Sigmoid colon (tissue), 6 donors: ENCODE measurements at regions not wholly inside any gene's neighbourhood (a gene's known extent, or its start where the extent isn't known, plus 50 kb on each side); places are given as distances from the start of the nearest gene placed in this dataset.
A peak's percentile ranks its signal among the peaks of the same experiment; 100 is the strongest.

Experiments used
- DNase-seq: peaks from one replicate; pipeline ENCODE4 v3.0.0-alpha.2; 2019
- H3K27ac ChIP-seq, 4 donors: fragments of 200-600 bp; sonication (generic); one replicate each; pipeline ENCODE4 v1.5.1; 2016 to 2019; ENCODE audit warnings: mild to moderate bottlenecking in 1 of 4
- H3K27me3 ChIP-seq, 3 donors: fragments of 200-600 bp; sonication (generic); one replicate each; pipeline ENCODE4 v1.5.1; 2019; ENCODE audit warnings: mild to moderate bottlenecking in 1 of 3
- H3K36me3 ChIP-seq, 4 donors: fragments of 200-600 bp; sonication (generic); one replicate each; pipeline ENCODE4 v1.5.1; 2016 to 2019
- H3K4me1 ChIP-seq, 4 donors: fragments of 200-600 bp; sonication (generic); one replicate each; pipeline ENCODE4 v1.5.1; 2017 to 2019
- H3K4me3 ChIP-seq, 4 donors: fragments of 200-600 bp; sonication (generic); one replicate each; pipeline ENCODE4 v1.5.1; 2017 to 2019; ENCODE audit warnings: mild to moderate bottlenecking in 2 of 4, moderate library complexity in 1 of 4
- H3K9me3 ChIP-seq, 4 donors: fragments of 200-600 bp in 3 of 4; sonication (generic) in 3 of 4; one replicate each; pipeline versions ENCODE4 v1.5.1 to v1.6.1; 2013 to 2019
- EP300 ChIP-seq, 4 donors: sonication (generic); formaldehyde crosslinking; IDR thresholded peaks; one replicate each; pipeline ENCODE4 v1.6.1; 2017; ENCODE audit warnings: antibody characterized with exemption in 4 of 4
- POLR2A ChIP-seq, 2 donors: fragments of 450-650 bp; IDR thresholded peaks; one replicate each; pipeline ENCODE4 v1.6.1; 2016; ENCODE audit warnings: antibody characterized with exemption in 2 of 2, mild to moderate bottlenecking in 2 of 2, moderate library complexity in 2 of 2
- POLR2AphosphoS5 ChIP-seq, 4 donors: sonication (generic); formaldehyde crosslinking; IDR thresholded peaks; one replicate each; pipeline ENCODE4 v1.6.1; 2017; ENCODE audit warnings: antibody characterized with exemption in 4 of 4
- WGBS, 2 donors: extraction: QIAGEN DNeasy Blood & Tissue Kit; methylation state at CpG; one replicate each; pipeline ENCODE4 v1.1.7; 2013; 5-methylcytosine and 5-hydroxymethylcytosine counted together
- intact Hi-C: fragments of 100-400 bp; cut with DNase I; formaldehyde crosslinking; loops from one replicate; pipeline ENCODE4 v1.15.1; 2023
- TF ChIP-seq, protein P1 (sequence below), 4 experiments: fragments of 450-650 bp in 3 of 4; fragments of 200-600 bp in 1 of 4; IDR thresholded peaks; one replicate each; pipeline ENCODE4 v1.5.1; 2016 to 2019; ENCODE audit warnings: antibody characterized with exemption in 4 of 4, mild to moderate bottlenecking in 3 of 4, moderate library complexity in 2 of 4
- donor health status: healthy with polysubstance abuse.
- donor health status: healthy.

DNA sequence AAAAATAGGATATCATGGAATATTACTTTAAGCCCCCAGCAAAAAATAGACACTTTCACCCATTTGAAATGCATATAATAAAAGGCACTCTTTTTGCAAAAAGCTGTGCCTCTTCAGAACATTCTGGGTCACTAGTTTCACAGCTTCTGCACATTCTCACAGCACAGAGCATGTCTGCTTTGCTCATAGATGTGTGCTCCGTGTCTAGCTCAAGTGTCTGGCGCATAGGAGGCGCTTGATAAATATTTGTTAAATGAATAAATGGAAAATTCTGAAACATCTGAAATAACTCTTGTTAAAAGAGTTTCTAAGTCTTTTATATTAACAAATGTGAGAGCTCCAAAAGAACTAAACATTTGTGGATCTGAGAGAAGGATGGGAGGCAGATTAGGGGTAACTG, 275.2 kb downstream of the PTTG2 start:
- Histone ChIP-seq H3K36me3 (no peaks in the 10 kb centered on the region), H3K27me3 (no peaks in the 10 kb centered on the region), H3K27ac (peak overlapping the region in 2 of 4 donors; percentile 43 to 65), H3K4me1 (peaks cover 0 to 33% (median 10%) of the 10 kb centered on the region in 4 donors), H3K9me3 (no peaks in the 10 kb centered on the region), H3K4me3 (no peak overlapping the region)
- intact Hi-C loops, result no loop called here
- DNase-seq, result peak; percentile 72
- no peak for TF ChIP-seq EP300 (IDR thresholded peaks at IDR 0.05)
- TF ChIP-seq, protein P1, sequence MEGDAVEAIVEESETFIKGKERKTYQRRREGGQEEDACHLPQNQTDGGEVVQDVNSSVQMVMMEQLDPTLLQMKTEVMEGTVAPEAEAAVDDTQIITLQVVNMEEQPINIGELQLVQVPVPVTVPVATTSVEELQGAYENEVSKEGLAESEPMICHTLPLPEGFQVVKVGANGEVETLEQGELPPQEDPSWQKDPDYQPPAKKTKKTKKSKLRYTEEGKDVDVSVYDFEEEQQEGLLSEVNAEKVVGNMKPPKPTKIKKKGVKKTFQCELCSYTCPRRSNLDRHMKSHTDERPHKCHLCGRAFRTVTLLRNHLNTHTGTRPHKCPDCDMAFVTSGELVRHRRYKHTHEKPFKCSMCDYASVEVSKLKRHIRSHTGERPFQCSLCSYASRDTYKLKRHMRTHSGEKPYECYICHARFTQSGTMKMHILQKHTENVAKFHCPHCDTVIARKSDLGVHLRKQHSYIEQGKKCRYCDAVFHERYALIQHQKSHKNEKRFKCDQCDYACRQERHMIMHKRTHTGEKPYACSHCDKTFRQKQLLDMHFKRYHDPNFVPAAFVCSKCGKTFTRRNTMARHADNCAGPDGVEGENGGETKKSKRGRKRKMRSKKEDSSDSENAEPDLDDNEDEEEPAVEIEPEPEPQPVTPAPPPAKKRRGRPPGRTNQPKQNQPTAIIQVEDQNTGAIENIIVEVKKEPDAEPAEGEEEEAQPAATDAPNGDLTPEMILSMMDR (IDR thresholded peaks at IDR 0.05), result no peak
- TF ChIP-seq POLR2AphosphoS5 (IDR thresholded peaks at IDR 0.05), result peak in 3 of 4 donors; percentile 30 to 57 (median 46)
- WGBS, 2 donors, result 79 to 87% methylated on average over 3 of the region's 3 CpGs

DNA sequence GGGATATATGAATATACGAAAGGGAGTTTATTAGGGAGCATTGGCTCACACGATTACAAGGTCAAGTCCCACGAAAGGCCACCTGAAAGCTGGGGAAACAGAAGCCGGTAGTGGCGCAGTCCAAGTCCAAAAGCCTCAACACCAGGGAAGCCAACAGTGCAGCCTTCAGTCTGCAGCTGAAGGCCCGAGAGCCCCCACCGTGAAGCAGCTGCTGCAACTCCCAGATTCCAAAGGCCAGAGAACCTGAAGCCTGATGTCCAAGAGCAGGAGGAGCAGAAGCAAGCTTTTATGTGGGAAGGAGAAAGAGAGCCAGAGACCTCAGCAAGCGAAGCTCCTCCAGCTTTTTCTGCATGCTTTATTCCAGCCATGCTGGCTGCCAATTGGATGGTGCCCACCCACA, 275.8 kb downstream of the PTTG2 start:
- Histone ChIP-seq H3K9me3 (no peaks in the 10 kb centered on the region), H3K36me3 (no peaks in the 10 kb centered on the region), H3K4me3 (no peak overlapping the region), H3K27ac (peak overlapping the region in 2 of 4 donors; percentile 43 to 65), H3K4me1 (peaks cover 0 to 31% (median 10%) of the 10 kb centered on the region in 4 donors), H3K27me3 (no peaks in the 10 kb centered on the region)
- DNase-seq, result no peak
- 79 to 93% methylated on average over 8 of the region's 8 CpGs for WGBS, 2 donors
- TF ChIP-seq POLR2AphosphoS5 (IDR thresholded peaks at IDR 0.05), result no peak
- TF ChIP-seq, protein P1 (IDR thresholded peaks at IDR 0.05), result no peak
- no peak for TF ChIP-seq EP300 (IDR thresholded peaks at IDR 0.05)
- TF ChIP-seq POLR2A (IDR thresholded peaks at IDR 0.05), result no peak
- intact Hi-C loops, result no loop called here

DNA sequence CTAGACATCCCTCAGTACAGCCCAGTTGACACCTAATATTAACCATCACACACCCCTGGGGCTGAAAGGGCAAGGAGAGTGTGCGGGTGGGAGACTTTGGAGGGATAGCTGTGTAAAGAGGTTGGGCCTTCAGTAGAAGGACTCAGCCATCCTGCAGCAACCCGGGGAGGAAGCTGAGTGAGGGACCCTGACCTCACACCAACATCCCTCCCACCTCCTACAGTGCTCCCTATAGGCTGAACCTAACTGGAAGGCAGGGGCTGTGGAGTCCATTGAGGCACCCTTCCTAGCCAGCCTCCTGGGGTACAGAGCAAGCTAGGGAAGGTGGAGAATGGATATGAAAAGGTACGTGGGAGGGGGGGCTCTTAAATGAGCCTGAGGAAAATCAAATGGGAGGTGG, 276.3 kb downstream of the PTTG2 start:
- WGBS, 2 donors, result 91 to 94% methylated on average over 3 of the region's 3 CpGs
- intact Hi-C loops, result no loop called here
- TF ChIP-seq EP300 (IDR thresholded peaks at IDR 0.05), result no peak
- no peak for TF ChIP-seq POLR2AphosphoS5 (IDR thresholded peaks at IDR 0.05)
- TF ChIP-seq, protein P1 (IDR thresholded peaks at IDR 0.05), result no peak
- TF ChIP-seq POLR2A (IDR thresholded peaks at IDR 0.05), result no peak
- H3K9me3 ChIP-seq, result no peaks in the 10 kb centered on the region
- H3K36me3 ChIP-seq, result no peaks in the 10 kb centered on the region
- H3K4me1 ChIP-seq, result peaks cover 0 to 31% (median 10%) of the 10 kb centered on the region in 4 donors
- H3K4me3 ChIP-seq, result no peak overlapping the region
- H3K27me3 ChIP-seq, result no peaks in the 10 kb centered on the region
- no peak for DNase-seq
- H3K27ac ChIP-seq, result peak overlapping the region in 2 of 4 donors; percentile 43 to 65

DNA sequence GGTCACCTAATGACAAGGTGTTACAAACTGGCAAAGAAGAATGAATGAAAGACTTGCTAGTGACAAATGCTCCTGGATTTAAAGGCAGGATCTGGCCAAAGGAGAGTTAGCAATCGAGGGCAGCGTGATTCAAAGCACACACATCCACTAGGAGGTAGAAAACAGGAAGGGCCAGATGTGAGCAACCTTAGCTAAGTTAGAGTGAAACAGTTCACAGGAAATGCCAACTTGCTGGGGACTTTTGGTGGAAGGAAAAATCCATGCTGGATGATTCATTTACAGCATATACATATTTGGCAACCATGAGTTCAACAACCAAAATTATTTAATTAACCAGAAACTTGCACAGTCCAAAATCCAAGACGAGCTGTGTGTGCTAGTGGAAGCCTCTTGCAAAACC, 276.9 kb downstream of the PTTG2 start:
- H3K27me3 ChIP-seq, result no peaks in the 10 kb centered on the region
- WGBS, 2 donors, result 72 to 74% methylated on average over 3 of the region's 3 CpGs
- DNase-seq, result no peak
- intact Hi-C loops, result no loop called here
- H3K27ac ChIP-seq, result no peak overlapping the region
- H3K36me3 ChIP-seq, result no peaks in the 10 kb centered on the region
- no peak for TF ChIP-seq POLR2A (IDR thresholded peaks at IDR 0.05)
- TF ChIP-seq POLR2AphosphoS5 (IDR thresholded peaks at IDR 0.05), result no peak
- TF ChIP-seq EP300 (IDR thresholded peaks at IDR 0.05), result no peak
- TF ChIP-seq, protein P1 (IDR thresholded peaks at IDR 0.05), result no peak
- no peak overlapping the region for H3K4me3 ChIP-seq
- H3K4me1 ChIP-seq, result peaks cover 0 to 31% (median 10%) of the 10 kb centered on the region in 4 donors
- no peaks in the 10 kb centered on the region for H3K9me3 ChIP-seq

DNA sequence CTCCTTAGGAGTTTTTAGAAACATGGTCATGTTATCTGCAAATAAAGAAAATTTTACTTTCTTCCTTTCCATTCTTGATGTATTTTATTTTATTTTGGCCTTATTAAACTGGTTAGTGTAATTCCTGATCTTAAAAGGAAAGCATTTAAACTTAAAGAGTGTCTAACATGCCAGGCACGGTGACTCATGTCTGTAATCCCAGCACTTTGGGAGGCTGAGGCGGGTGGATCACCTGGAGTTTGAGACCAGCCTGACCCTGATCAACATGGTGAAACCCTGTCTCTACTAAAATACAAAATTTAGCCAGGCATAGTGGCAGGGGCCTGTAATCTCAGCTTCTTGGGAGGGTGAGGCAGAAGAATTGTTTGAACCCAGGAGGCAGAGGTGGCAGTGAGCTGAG, 281.3 kb downstream of the PTTG2 start:
- intact Hi-C loops, result no loop called here
- H3K27ac ChIP-seq, result no peak overlapping the region
- WGBS, 2 donors, result 81 to 97% methylated on average over 2 of the region's 2 CpGs
- peaks cover 0 to 11% (median 7%) of the 10 kb centered on the region in 4 donors for H3K4me1 ChIP-seq
- H3K4me3 ChIP-seq, result no peak overlapping the region
- no peaks in the 10 kb centered on the region for H3K27me3 ChIP-seq
- TF ChIP-seq EP300 (IDR thresholded peaks at IDR 0.05) (no peak), POLR2AphosphoS5 (IDR thresholded peaks at IDR 0.05) (no peak), POLR2A (IDR thresholded peaks at IDR 0.05) (no peak)
- TF ChIP-seq, protein P1 (IDR thresholded peaks at IDR 0.05), result no peak
- H3K36me3 ChIP-seq, result no peaks in the 10 kb centered on the region
- no peaks in the 10 kb centered on the region for H3K9me3 ChIP-seq
- no peak for DNase-seq
